GM23338 (cell line): ENCODE measurements at regions not wholly inside any gene's neighbourhood (a gene's known extent, or its start where the extent isn't known, plus 50 kb on each side); places are given as distances from the start of the nearest gene placed in this dataset.

Experiments used
- ATAC-seq: fragments of 200-7000 bp; cut with Tn5 transposase; 3 replicates; pipeline ENCODE4 v1.9.1; 2020
- DNase-seq: peaks from one replicate; pipeline ENCODE4 v3.0.0-alpha.2; 2015; ENCODE audit warnings: low spot score
- H2AFZ ChIP-seq: fragments of 200-600 bp; sonication (generic); 2 replicates; pipeline ENCODE4 v1.8.0; 2016; ENCODE audit warnings: antibody characterized with exemption, mild to moderate bottlenecking, moderate library complexity
- H3F3A ChIP-seq: fragments of 200-600 bp; sonication (generic); replicated peaks from 2 replicates; pipeline ENCODE4 v1.8.0; 2017; ENCODE audit warnings: antibody characterized with exemption, mixed run types, low read depth
- H3K27ac ChIP-seq: fragments of 200-600 bp; sonication (generic); 2 replicates; pipeline ENCODE4 v1.6.1; 2016; ENCODE audit warnings: low read depth
- H3K27me3 ChIP-seq: fragments of 200-600 bp; sonication (generic); 2 replicates; pipeline ENCODE4 v1.8.0; 2016; ENCODE audit warnings: mild to moderate bottlenecking, mixed run types, moderate library complexity; ENCODE audit not compliant: insufficient read depth
- H3K36me3 ChIP-seq: fragments of 200-600 bp; sonication (generic); 2 replicates; pipeline ENCODE4 v1.8.0; 2016; ENCODE audit warnings: mild to moderate bottlenecking; ENCODE audit not compliant: insufficient read depth
- H3K4me1 ChIP-seq: fragments of 200-600 bp; sonication (generic); 2 replicates; pipeline ENCODE4 v1.8.0; 2016; ENCODE audit warnings: mild to moderate bottlenecking, moderate library complexity; ENCODE audit not compliant: insufficient read depth
- H3K4me2 ChIP-seq: fragments of 200-600 bp; sonication (generic); 2 replicates; pipeline ENCODE4 v1.7.1; 2017; ENCODE audit warnings: mixed run types
- H3K4me3 ChIP-seq: fragments of 200-600 bp; sonication (generic); 2 replicates; pipeline ENCODE4 v1.6.1; 2016; ENCODE audit warnings: mixed run types
- H3K79me2 ChIP-seq: fragments of 200-600 bp; sonication (generic); replicated peaks from 2 replicates; pipeline ENCODE4 v1.8.0; 2017; ENCODE audit warnings: mild to moderate bottlenecking; ENCODE audit not compliant: insufficient read depth
- H3K9me2 ChIP-seq: fragments of 200-600 bp; sonication (generic); 2 replicates; pipeline ENCODE4 v1.8.0; 2017; ENCODE audit not compliant: insufficient read depth
- H4K20me1 ChIP-seq: fragments of 200-600 bp; sonication (generic); replicated peaks from 2 replicates; pipeline ENCODE4 v1.8.0; 2017; ENCODE audit warnings: mild to moderate bottlenecking; ENCODE audit not compliant: insufficient read depth
- H3K27ac Mint-ChIP-seq: 2 replicates; pipeline ENCODE4 v1.8.0; 2020; ENCODE audit warnings: inconsistent platforms, mild to moderate bottlenecking, moderate library complexity, mixed read lengths
- H3K27me3 Mint-ChIP-seq: 3 replicates; pipeline ENCODE4 v1.8.0; 2022; ENCODE audit warnings: low read depth, mild to moderate bottlenecking, moderate library complexity, mixed read lengths, inconsistent platforms; ENCODE audit not compliant: insufficient read depth, poor library complexity
- H3K36me3 Mint-ChIP-seq: 3 replicates; pipeline ENCODE4 v1.8.0; 2021; ENCODE audit warnings: low read depth, mild to moderate bottlenecking, inconsistent platforms, moderate library complexity, mixed read lengths
- H3K4me1 Mint-ChIP-seq: 3 replicates; pipeline ENCODE4 v1.8.0; 2020; ENCODE audit warnings: mild to moderate bottlenecking, inconsistent platforms, mixed read lengths
- H3K4me3 Mint-ChIP-seq: 3 replicates; pipeline ENCODE4 v1.8.0; 2021; ENCODE audit warnings: moderate library complexity, mild to moderate bottlenecking, inconsistent platforms, mixed read lengths
- H3K9me3 Mint-ChIP-seq: 3 replicates; pipeline ENCODE4 v1.8.0; 2020; ENCODE audit warnings: moderate library complexity, mild to moderate bottlenecking, inconsistent platforms, mixed read lengths
- CTCF ChIP-seq, 2 experiments: fragments of 200-600 bp in 1 of 2; sonication (generic) in 1 of 2; conservative IDR thresholded peaks; 2 replicates each; pipeline versions ENCODE4 v1.5.1 to v1.6.1; 2016 to 2017; ENCODE audit warnings: antibody characterized with exemption in 2 of 2, low read depth in 2 of 2, mild to moderate bottlenecking in 2 of 2, moderate library complexity in 1 of 2
- ETS1 ChIP-seq: IDR thresholded peaks from 2 replicates; pipeline ENCODE4 v1.6.1; 2016; ENCODE audit warnings: antibody characterized with exemption
- EZH2 ChIP-seq: fragments of 200-600 bp; sonication (generic); IDR thresholded peaks from one replicate; pipeline ENCODE4 v1.8.0; 2017; ENCODE audit warnings: antibody characterized with exemption, mild to moderate bottlenecking, low read depth; ENCODE audit not compliant: unreplicated experiment
- NANOG ChIP-seq: IDR thresholded peaks from 2 replicates; pipeline ENCODE4 v1.6.1; 2016; ENCODE audit warnings: antibody characterized with exemption, borderline replicate concordance
- POLR2AphosphoS5 ChIP-seq: IDR thresholded peaks from 2 replicates; pipeline ENCODE4 v1.6.1; 2016; ENCODE audit warnings: antibody characterized with exemption, low read depth
- REST ChIP-seq: IDR thresholded peaks from one replicate; pipeline ENCODE4 v1.6.1; 2018; ENCODE audit warnings: antibody characterized with exemption; ENCODE audit not compliant: unreplicated experiment
- STAT1 ChIP-seq: IDR thresholded peaks from one replicate; pipeline ENCODE4 v1.6.1; 2016; ENCODE audit warnings: antibody characterized with exemption; ENCODE audit not compliant: unreplicated experiment
- ZNF114 ChIP-seq: fragments of 250-450 bp; sonication (Bioruptor Pico); IDR thresholded peaks from 2 replicates; pipeline ENCODE4 v1.5.0; 2020; ENCODE audit warnings: mild to moderate bottlenecking, moderate library complexity
- ZNF331 ChIP-seq: fragments of 250-450 bp; sonication (Bioruptor Pico); IDR thresholded peaks from 2 replicates; pipeline ENCODE4 v1.5.0; 2020; ENCODE audit warnings: low read depth, mild to moderate bottlenecking, moderate library complexity

GRCh38 chr18:52287151-52287550 is 52.8 kb upstream of the DCC start (continued):
- TF ChIP-seq REST: no peak

- ATAC-seq (peak; percentile 97), DNase-seq (peak; percentile 76)
- Histone ChIP-seq H4K20me1 (no peaks in the 10 kb centered on the region), H3K27me3 (no peaks in the 10 kb centered on the region), H3K27ac (no peak overlapping the region), H3K36me3 (no peaks in the 10 kb centered on the region), H3K79me2 (no peaks in the 10 kb centered on the region), H3K4me3 (no peak overlapping the region), H3K9me2 (peaks cover 5% of the 10 kb centered on the region), H3K4me1 (peaks cover 32% of the 10 kb centered on the region), H3K4me2 (0 out of 2 replicates have a peak overlapping the region, but pooled peaks have one; percentile 4), H3F3A (no peaks in the 10 kb centered on the region), H2AFZ (peak overlapping the region; percentile 15; the same call in 1 of the 2 replicates)
- TF ChIP-seq CTCF (conservative IDR thresholded peaks at IDR 0.05; ENCODE audit: low read depth in 2 of 2) (peak; percentile 92 to 99), STAT1 (no peak)
- H3K4me3 Mint-ChIP-seq: no peak overlapping the region
- H3K4me1 Mint-ChIP-seq: peaks cover 21% of the 10 kb centered on the region
- H3K27ac Mint-ChIP-seq: no peak overlapping the region
- no peaks in the 10 kb centered on the region; the same call in 2 of the 3 replicates for H3K9me3 Mint-ChIP-seq
- H3K27me3 Mint-ChIP-seq: peaks cover 2% of the 10 kb centered on the region
- H3K36me3 Mint-ChIP-seq: no peaks in the 10 kb centered on the region; the same call in 2 of the 3 replicates
Measured at GRCh38 chr18:52288403-52289004, 51.5 kb upstream of the DCC start.

- no peak overlapping the region for H3K4me3 Mint-ChIP-seq
- Histone ChIP-seq H3K9me2 (peaks cover 5% of the 10 kb centered on the region), H4K20me1 (no peaks in the 10 kb centered on the region), H3K4me3 (no peak overlapping the region), H3K27ac (no peak overlapping the region), H2AFZ (peak overlapping the region; percentile 15; the same call in 1 of the 2 replicates), H3F3A (no peaks in the 10 kb centered on the region), H3K4me2 (no peak overlapping the region), H3K79me2 (no peaks in the 10 kb centered on the region), H3K27me3 (no peaks in the 10 kb centered on the region), H3K4me1 (peaks cover 32% of the 10 kb centered on the region), H3K36me3 (no peaks in the 10 kb centered on the region)
- no peaks in the 10 kb centered on the region; the same call in 2 of the 3 replicates for H3K36me3 Mint-ChIP-seq
- H3K27ac Mint-ChIP-seq: no peak overlapping the region
- DNase-seq (no peak), ATAC-seq (no peak)
- no peaks in the 10 kb centered on the region; the same call in 2 of the 3 replicates for H3K9me3 Mint-ChIP-seq
- peaks cover 21% of the 10 kb centered on the region for H3K4me1 Mint-ChIP-seq
- peaks cover 2% of the 10 kb centered on the region for H3K27me3 Mint-ChIP-seq
- TF ChIP-seq ZNF331 (CRISPR knock-in tag): no peak
- no peak for TF ChIP-seq ETS1
- TF ChIP-seq POLR2AphosphoS5: no peak
- no peak for TF ChIP-seq EZH2
- TF ChIP-seq ZNF114 (CRISPR knock-in tag): no peak
- TF ChIP-seq NANOG: no peak
Measured at GRCh38 chr18:52289392-52289791, 50.6 kb upstream of the DCC start.
